Upper lobe of left lung (tissue), 6 donors: ENCODE measurements at regions not wholly inside any gene's neighbourhood (a gene's known extent, or its start where the extent isn't known, plus 50 kb on each side); places are given as distances from the start of the nearest gene placed in this dataset.
"Not testable (repeated sequence)": the region's sequence is repeated elsewhere in the genome, so short reads cannot be mapped to it uniquely, and the experiment has no call there.

Experiments used
- ATAC-seq, 2 donors: fragments of 200-7000 bp; cut with Tn5 transposase; one replicate each; pipeline ENCODE4 v1.9.1; 2022; ENCODE audit warnings: mild to moderate bottlenecking in 2 of 2, moderate library complexity in 2 of 2; ENCODE audit not compliant: low FRiP score in 2 of 2
- DNase-seq, 2 donors: peaks; one replicate each; pipeline ENCODE4 v3.0.0-alpha.2; 2019 to 2020
- H3K27ac ChIP-seq, 4 donors: fragments of 200-600 bp; sonication (generic); one replicate each; pipeline ENCODE4 v1.5.1; 2016 to 2019
- H3K27me3 ChIP-seq, 4 donors: fragments of 200-600 bp; sonication (generic); one replicate each; pipeline ENCODE4 v1.5.1; 2017 to 2019
- H3K36me3 ChIP-seq, 4 donors: fragments of 200-600 bp; sonication (generic); one replicate each; pipeline ENCODE4 v1.5.1; 2016 to 2019
- H3K4me1 ChIP-seq, 4 donors: fragments of 200-600 bp; sonication (generic); one replicate each; pipeline ENCODE4 v1.5.1; 2018 to 2019
- H3K4me3 ChIP-seq, 4 donors: fragments of 200-600 bp; sonication (generic); one replicate each; pipeline ENCODE4 v1.5.1; 2017 to 2019; ENCODE audit warnings: mild to moderate bottlenecking in 2 of 4, moderate library complexity in 1 of 4
- H3K9me3 ChIP-seq, 4 donors: fragments of 200-600 bp; sonication (generic); one replicate each; pipeline ENCODE4 v1.5.1; 2018 to 2019
- EP300 ChIP-seq, 4 donors: sonication (generic); formaldehyde crosslinking; IDR thresholded peaks; one replicate each; pipeline ENCODE4 v1.5.1; 2017; ENCODE audit warnings: antibody characterized with exemption in 4 of 4, control low read depth in 2 of 4
- POLR2A ChIP-seq, 4 donors: fragments of 450-650 bp; IDR thresholded peaks; one replicate each; pipeline ENCODE4 v1.5.1; 2016 to 2017; ENCODE audit warnings: antibody characterized with exemption in 4 of 4, mild to moderate bottlenecking in 2 of 4
- POLR2AphosphoS5 ChIP-seq, 2 donors: sonication (generic); formaldehyde crosslinking; IDR thresholded peaks; one replicate each; pipeline ENCODE4 v1.5.1; 2017; ENCODE audit warnings: antibody characterized with exemption in 2 of 2
- WGBS, 2 donors: methylation state at CpG; one replicate each; pipeline ENCODE4 v1.1.5; 2017 to 2018; 5-methylcytosine and 5-hydroxymethylcytosine counted together
- TF ChIP-seq, protein P1 (sequence below), 6 experiments: fragments of 450-650 bp in 4 of 6; fragments of 200-600 bp in 2 of 6; sonication (generic) in 2 of 6; IDR thresholded peaks; one replicate each; pipeline ENCODE4 v1.5.1; 2016 to 2019; ENCODE audit warnings: antibody characterized with exemption in 6 of 6
- donor health status: DM: no; HTN: no; CAD: no; lungs with moderate emphysema.
- donor health status: DM: no; HTN: yes; CAD: no; lungs with severe emphysema.

DNA sequence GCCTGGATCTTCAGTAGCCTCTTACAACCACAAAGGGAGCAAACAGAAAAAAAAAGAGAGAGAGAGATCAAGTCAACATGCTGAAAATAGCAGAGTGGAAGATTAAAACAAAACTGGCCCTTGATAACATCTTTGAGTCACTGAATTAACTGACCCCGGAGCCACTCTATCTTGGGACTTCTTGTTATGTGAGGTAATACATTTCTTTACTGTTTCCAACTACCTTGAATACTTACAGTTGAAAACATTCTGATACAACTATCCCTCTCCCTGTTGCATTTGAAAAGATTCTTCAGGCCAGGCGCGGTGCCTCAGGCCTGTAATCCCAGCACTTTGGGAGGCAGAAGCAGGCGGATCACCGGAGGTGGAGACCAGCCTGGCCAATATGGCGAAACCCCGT is 208.1 kb downstream of the MEMO1 start:
- Histone ChIP-seq H3K4me3 (no peak overlapping the region), H3K9me3 (no peaks in the 10 kb centered on the region), H3K27me3 (no peaks in the 10 kb centered on the region), H3K27ac (no peak overlapping the region), H3K4me1 (no peaks in the 10 kb centered on the region), H3K36me3 (no peaks in the 10 kb centered on the region)
- no peak for ATAC-seq
- no peak for TF ChIP-seq POLR2A (IDR thresholded peaks at IDR 0.05)
- no peak for TF ChIP-seq POLR2AphosphoS5 (IDR thresholded peaks at IDR 0.05)
- TF ChIP-seq, protein P1, sequence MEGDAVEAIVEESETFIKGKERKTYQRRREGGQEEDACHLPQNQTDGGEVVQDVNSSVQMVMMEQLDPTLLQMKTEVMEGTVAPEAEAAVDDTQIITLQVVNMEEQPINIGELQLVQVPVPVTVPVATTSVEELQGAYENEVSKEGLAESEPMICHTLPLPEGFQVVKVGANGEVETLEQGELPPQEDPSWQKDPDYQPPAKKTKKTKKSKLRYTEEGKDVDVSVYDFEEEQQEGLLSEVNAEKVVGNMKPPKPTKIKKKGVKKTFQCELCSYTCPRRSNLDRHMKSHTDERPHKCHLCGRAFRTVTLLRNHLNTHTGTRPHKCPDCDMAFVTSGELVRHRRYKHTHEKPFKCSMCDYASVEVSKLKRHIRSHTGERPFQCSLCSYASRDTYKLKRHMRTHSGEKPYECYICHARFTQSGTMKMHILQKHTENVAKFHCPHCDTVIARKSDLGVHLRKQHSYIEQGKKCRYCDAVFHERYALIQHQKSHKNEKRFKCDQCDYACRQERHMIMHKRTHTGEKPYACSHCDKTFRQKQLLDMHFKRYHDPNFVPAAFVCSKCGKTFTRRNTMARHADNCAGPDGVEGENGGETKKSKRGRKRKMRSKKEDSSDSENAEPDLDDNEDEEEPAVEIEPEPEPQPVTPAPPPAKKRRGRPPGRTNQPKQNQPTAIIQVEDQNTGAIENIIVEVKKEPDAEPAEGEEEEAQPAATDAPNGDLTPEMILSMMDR (IDR thresholded peaks at IDR 0.05) = no peak
- TF ChIP-seq EP300 (IDR thresholded peaks at IDR 0.05) = no peak
- 96 to 97% methylated on average over 7 of the region's 7 CpGs for WGBS, 2 donors
- DNase-seq = no peak

DNA sequence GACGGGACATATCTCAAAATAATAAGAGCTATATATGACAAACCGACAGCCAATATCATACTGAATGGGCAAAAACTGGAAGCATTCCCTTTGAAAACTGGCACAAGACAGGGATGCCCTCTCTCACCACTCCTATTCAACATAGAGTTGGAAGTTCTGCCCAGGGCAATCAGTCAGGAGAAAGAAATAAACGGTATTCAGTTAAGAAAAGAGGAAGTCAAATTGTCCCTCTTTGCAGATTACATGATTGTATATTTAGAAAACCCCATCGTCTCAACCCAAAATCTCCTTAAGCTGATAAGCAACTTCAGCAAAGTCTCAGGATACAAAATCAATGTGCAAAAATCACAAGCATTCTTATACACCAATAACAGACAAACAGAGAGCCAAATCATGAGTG is 211.5 kb downstream of the MEMO1 start:
- not testable (repeated sequence) for H3K4me1 ChIP-seq, H3K27ac ChIP-seq, H3K27me3 ChIP-seq, H3K36me3 ChIP-seq, DNase-seq, H3K4me3 ChIP-seq, ATAC-seq
- WGBS, 2 donors = 75 to 76% methylated on average over 4 of the region's 4 CpGs
- H3K9me3 ChIP-seq = peaks cover 0 to 13% (median 0%) of the 10 kb centered on the region in 4 donors

DNA sequence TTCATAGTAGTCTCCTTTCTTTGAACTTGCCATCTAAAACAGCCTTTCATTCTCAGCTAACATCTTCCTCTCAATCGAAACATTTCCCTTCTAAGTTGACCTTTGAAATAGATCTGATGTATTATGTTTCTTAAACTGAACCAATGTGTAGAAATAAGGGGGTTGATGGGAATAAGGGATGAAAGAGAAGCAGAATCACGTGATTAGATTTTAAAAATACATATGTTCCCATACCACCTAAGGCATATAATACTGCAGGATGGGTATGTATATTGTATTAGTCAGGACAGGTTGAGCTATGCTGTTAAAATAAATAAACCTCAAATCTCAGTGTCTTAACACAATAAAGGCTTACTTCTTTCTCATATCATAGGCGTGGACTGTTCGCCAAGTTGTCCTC is 207.5 kb upstream of the SRD5A2 start:
- no peak overlapping the region for H3K27ac ChIP-seq
- ATAC-seq (no peak), DNase-seq (no peak)
- H3K36me3 ChIP-seq = no peaks in the 10 kb centered on the region
- H3K4me3 ChIP-seq = no peak overlapping the region
- H3K27me3 ChIP-seq = no peaks in the 10 kb centered on the region
- no peak for TF ChIP-seq POLR2AphosphoS5 (IDR thresholded peaks at IDR 0.05)
- TF ChIP-seq, protein P1 (IDR thresholded peaks at IDR 0.05) = no peak
- WGBS, 2 donors = 87 to 93% methylated on average over 4 of the region's 4 CpGs
- peaks cover 0 to 6% (median 0%) of the 10 kb centered on the region in 4 donors for H3K9me3 ChIP-seq
- H3K4me1 ChIP-seq = no peaks in the 10 kb centered on the region

DNA sequence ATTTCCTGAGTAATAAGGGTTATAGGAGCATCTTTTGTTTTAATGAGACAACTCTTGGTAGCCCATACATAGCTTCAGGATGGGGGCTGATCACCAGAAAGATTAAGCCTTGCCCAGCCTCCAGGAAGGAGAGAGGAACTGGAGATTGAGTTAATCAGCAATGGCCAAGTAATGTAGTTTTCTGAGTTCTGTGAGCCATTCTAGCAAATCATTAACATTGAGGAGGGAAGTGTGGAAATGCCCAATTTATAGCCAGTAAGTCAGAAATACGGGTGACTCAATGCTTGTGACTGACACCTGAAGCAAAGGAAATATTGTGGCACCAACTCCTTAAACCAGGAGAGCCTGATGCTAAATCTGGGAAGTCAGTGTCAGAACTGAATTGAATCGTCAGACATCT is 205.1 kb upstream of the SRD5A2 start:
- WGBS, 2 donors = 68 to 87% methylated on average over 2 of the region's 2 CpGs
- TF ChIP-seq POLR2A (IDR thresholded peaks at IDR 0.05) (no peak), POLR2AphosphoS5 (IDR thresholded peaks at IDR 0.05) (no peak), EP300 (IDR thresholded peaks at IDR 0.05) (no peak)
- TF ChIP-seq, protein P1 (IDR thresholded peaks at IDR 0.05) = no peak
- H3K27me3 ChIP-seq = no peaks in the 10 kb centered on the region
- ATAC-seq (no peak), DNase-seq (no peak)
- H3K4me3 ChIP-seq = no peak overlapping the region
- no peaks in the 10 kb centered on the region for H3K36me3 ChIP-seq
- H3K27ac ChIP-seq = no peak overlapping the region
- H3K9me3 ChIP-seq = peaks cover 0 to 8% (median 0%) of the 10 kb centered on the region in 4 donors
- no peaks in the 10 kb centered on the region for H3K4me1 ChIP-seq

DNA sequence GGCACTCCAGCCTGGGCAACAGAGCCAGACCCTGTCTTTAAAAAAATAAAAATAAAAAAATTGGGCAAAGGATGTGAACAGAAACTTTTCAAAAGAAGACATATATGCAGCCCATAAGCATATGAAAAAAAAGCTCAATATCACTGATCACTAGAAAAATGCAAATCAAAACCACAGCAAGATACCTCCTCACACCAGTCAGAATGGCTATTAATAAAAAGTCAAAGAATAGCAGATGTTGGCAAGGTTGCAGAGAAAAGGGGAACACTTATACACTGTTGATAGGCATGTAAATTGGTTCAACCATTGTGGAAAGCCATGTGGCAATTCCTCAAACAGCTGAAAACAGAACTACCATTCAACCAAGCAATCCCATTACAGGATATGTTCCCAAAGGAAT is 204.1 kb upstream of the SRD5A2 start:
- Histone ChIP-seq H3K9me3 (peaks cover 0 to 8% (median 0%) of the 10 kb centered on the region in 4 donors), H3K36me3 (no peaks in the 10 kb centered on the region), H3K27ac (no peak overlapping the region), H3K4me1 (no peaks in the 10 kb centered on the region), H3K4me3 (no peak overlapping the region), H3K27me3 (no peaks in the 10 kb centered on the region)
- ATAC-seq (no peak), DNase-seq (no peak)
- TF ChIP-seq POLR2AphosphoS5 (IDR thresholded peaks at IDR 0.05) (no peak), POLR2A (IDR thresholded peaks at IDR 0.05) (no peak), EP300 (IDR thresholded peaks at IDR 0.05) (no peak)
- TF ChIP-seq, protein P1 (IDR thresholded peaks at IDR 0.05) = no peak

DNA sequence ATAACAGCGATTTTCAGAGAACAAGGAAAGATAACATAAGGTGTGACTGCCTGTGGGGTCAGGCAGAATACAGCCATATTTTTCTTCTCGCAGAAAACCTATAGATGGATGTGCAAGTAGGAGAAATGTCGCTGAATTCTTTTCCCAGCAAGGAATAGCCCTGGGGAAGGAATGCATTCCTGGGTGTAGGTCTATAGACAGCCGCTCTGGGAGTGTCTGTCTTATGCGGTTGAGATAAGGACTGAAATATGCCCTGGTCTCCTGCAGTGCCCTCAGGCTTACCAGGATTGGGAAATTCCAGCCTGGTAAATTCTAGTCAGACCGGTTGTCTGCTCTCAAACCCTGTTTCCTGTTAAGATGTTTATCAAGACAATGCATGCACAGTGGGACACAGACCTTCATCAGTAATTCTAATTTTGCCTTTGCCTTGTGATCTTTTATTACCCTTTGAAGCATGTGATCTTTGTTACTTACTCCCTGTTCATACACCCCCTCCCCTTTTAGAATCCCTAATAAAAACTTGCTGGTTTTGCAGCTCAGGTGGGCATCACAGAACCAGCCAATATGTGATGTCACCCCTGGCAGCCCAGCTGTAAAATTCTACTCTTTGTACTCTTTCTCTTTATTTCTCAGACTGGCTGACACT is 202.8 kb upstream of the SRD5A2 start:
- H3K27me3 ChIP-seq, DNase-seq, H3K36me3 ChIP-seq, H3K4me3 ChIP-seq, ATAC-seq, H3K9me3 ChIP-seq, H3K4me1 ChIP-seq, H3K27ac ChIP-seq: not testable (repeated sequence)
- 76 to 78% methylated on average over 6 of the region's 6 CpGs for WGBS, 2 donors
